ENCODE measurements at regions not wholly inside any gene's neighbourhood (a gene's known extent, or its start where the extent isn't known, plus 50 kb on each side); places are given as distances from the start of the nearest gene placed in this dataset.

- TF ChIP-seq CTCF (IDR thresholded peaks at IDR 0.05) (no peak), POLR2AphosphoS5 (IDR thresholded peaks at IDR 0.05; ENCODE audit: low read depth, low read length) (no peak), SIN3A (IDR thresholded peaks at IDR 0.05; ENCODE audit: borderline replicate concordance, insufficient read depth, low read depth, low read length) (no peak), REST (IDR thresholded peaks at IDR 0.05; ENCODE audit: insufficient read depth in 1 of 2, low read depth in 2 of 2, low read length in 1 of 2) (no peak), TCF7L2 (IDR thresholded peaks at IDR 0.05; ENCODE audit: low read depth, low read length) (no peak)
These were observed 83.6 kb upstream of the PLEKHM1 start for GRCh38 chr17:45573924-45574770.

Measured in Panc1 (cell line).